Adrenal gland (tissue), 9 donors: ENCODE measurements at regions not wholly inside any gene's neighbourhood (a gene's known extent, or its start where the extent isn't known, plus 50 kb on each side); places are given as distances from the start of the nearest gene placed in this dataset.

Experiments used
- DNase-seq, 7 donors: peaks; one replicate each; pipeline ENCODE4 v3.0.0-alpha.2; 2019 to 2020
- H3K27ac ChIP-seq, 5 donors: fragments of 200-600 bp; sonication (generic) in 4 of 5; 1 replicate in 3 of 5; 2 replicates in 2 of 5; pipeline versions ENCODE4 v1.5.1 to v1.8.0; 2016 to 2020; ENCODE audit warnings: mild to moderate bottlenecking in 1 of 5
- H3K27me3 ChIP-seq: fragments of 200-600 bp; 2 replicates; pipeline ENCODE4 v1.8.0; 2021
- H3K36me3 ChIP-seq, 2 donors: fragments of 200-600 bp; replicated peaks in 1 of 2; 1 replicate in 1 of 2; 2 replicates in 1 of 2; pipeline versions ENCODE4 v1.5.1 to v1.8.0; 2018 to 2022
- H3K4me1 ChIP-seq, 2 donors: fragments of 200-600 bp; replicated peaks in 1 of 2; 1 replicate in 1 of 2; 2 replicates in 1 of 2; pipeline versions ENCODE4 v1.5.1 to v1.8.0; 2018 to 2021
- H3K4me3 ChIP-seq, 4 donors: fragments of 200-600 bp; sonication (generic) in 3 of 4; one replicate each; pipeline ENCODE4 v1.5.1; 2016 to 2018
- H3K9me3 ChIP-seq, 3 donors: fragments of 200-600 bp; sonication (generic) in 1 of 3; replicated peaks in 1 of 3; 1 replicate in 2 of 3; 2 replicates in 1 of 3; pipeline versions ENCODE4 v1.5.1 to v1.8.0; 2016 to 2021
- CTCF ChIP-seq, 6 experiments: fragments of 450-650 bp in 4 of 6; fragments of 200-600 bp in 2 of 6; sonication (generic) in 1 of 6; IDR thresholded peaks; 1 replicate in 5 of 6; 2 replicates in 1 of 6; pipeline versions ENCODE4 v1.5.1 to v1.8.0; 2016 to 2021; ENCODE audit warnings: antibody characterized with exemption in 6 of 6, mild to moderate bottlenecking in 2 of 6, moderate library complexity in 1 of 6
- POLR2A ChIP-seq, 2 donors: fragments of 450-650 bp; IDR thresholded peaks; one replicate each; pipeline ENCODE4 v1.6.1; 2017; ENCODE audit warnings: antibody characterized with exemption in 2 of 2, mild to moderate bottlenecking in 2 of 2, moderate library complexity in 1 of 2
- WGBS, 4 donors: extraction: QIAGEN DNeasy Blood & Tissue Kit in 2 of 4; methylation state at CpG; one replicate each; pipeline versions ENCODE4 v1.1.5 to v1.1.7; 2013 to 2017; 5-methylcytosine and 5-hydroxymethylcytosine counted together
- intact Hi-C, 2 donors: fragments of 100-400 bp; cut with DNase I; formaldehyde crosslinking; loops; one replicate each; pipeline versions ENCODE4 v1.14.1 to v1.15.0; 2022 to 2023
- donor health status: healthy with polysubstance abuse.
- donor health status: Bipolar disorder and iron deficiency.
- donor health status: DM: yes; HTN: yes; CAD: no.
- donor health status: DM: no; HTN: no; CAD: no.
- donor health status: DM: no; HTN: no; CAD: no.

GRCh38 chr18:61062258-61062657 lies 271.0 kb upstream of the CDH20 start:
- intact Hi-C loops = no loop called here
- TF ChIP-seq CTCF (IDR thresholded peaks at IDR 0.05) = no peak
- no peak for TF ChIP-seq POLR2A (IDR thresholded peaks at IDR 0.05)
- WGBS, 4 donors = 46 to 61% (median 56%) methylated on average over 2 of the region's 2 CpGs
- no peaks in the 10 kb centered on the region for H3K27me3 ChIP-seq
- no peak overlapping the region for H3K27ac ChIP-seq
- no peak for DNase-seq
- H3K4me1 ChIP-seq = no peaks in the 10 kb centered on the region
- peaks cover 0 to 4% (median 0%) of the 10 kb centered on the region in 3 donors for H3K9me3 ChIP-seq
- H3K36me3 ChIP-seq = no peaks in the 10 kb centered on the region
- no peak overlapping the region for H3K4me3 ChIP-seq

- H3K27me3 ChIP-seq = no peaks in the 10 kb centered on the region
- intact Hi-C loops = no loop called here
- H3K36me3 ChIP-seq = no peaks in the 10 kb centered on the region
- DNase-seq = no peak
- TF ChIP-seq POLR2A (IDR thresholded peaks at IDR 0.05) (no peak), CTCF (IDR thresholded peaks at IDR 0.05) (no peak)
- H3K4me1 ChIP-seq = no peaks in the 10 kb centered on the region
- H3K9me3 ChIP-seq = peaks cover 0 to 4% (median 0%) of the 10 kb centered on the region in 3 donors
- no peak overlapping the region for H3K4me3 ChIP-seq
- no peak overlapping the region for H3K27ac ChIP-seq
Observed at GRCh38 chr18:61064911-61065310, 268.3 kb upstream of the CDH20 start.

GRCh38 chr18:61076986-61077385 lies 256.2 kb upstream of the CDH20 start:
- H3K36me3 ChIP-seq = no peaks in the 10 kb centered on the region
- intact Hi-C loops = no loop called here
- no peak for DNase-seq
- H3K4me3 ChIP-seq = no peak overlapping the region
- no peaks in the 10 kb centered on the region for H3K27me3 ChIP-seq
- no peaks in the 10 kb centered on the region for H3K9me3 ChIP-seq
- no peaks in the 10 kb centered on the region for H3K4me1 ChIP-seq
- TF ChIP-seq POLR2A (IDR thresholded peaks at IDR 0.05) (no peak), CTCF (IDR thresholded peaks at IDR 0.05) (no peak)
- 67 to 80% (median 79%) methylated on average over 2 of the region's 2 CpGs for WGBS, 4 donors
- H3K27ac ChIP-seq = no peak overlapping the region

- 78 to 88% (median 81%) methylated on average over 3 of the region's 3 CpGs for WGBS, 4 donors
- H3K4me3 ChIP-seq = no peak overlapping the region
Observed at GRCh38 chr18:61079714-61080113, 253.5 kb upstream of the CDH20 start.

More at GRCh38 chr18:61079714-61080113, 253.5 kb upstream of the CDH20 start:
- Histone ChIP-seq H3K27ac (no peak overlapping the region), H3K36me3 (no peaks in the 10 kb centered on the region), H3K4me1 (no peaks in the 10 kb centered on the region), H3K27me3 (no peaks in the 10 kb centered on the region), H3K9me3 (no peaks in the 10 kb centered on the region)
- TF ChIP-seq CTCF (IDR thresholded peaks at IDR 0.05) = no peak
- TF ChIP-seq POLR2A (IDR thresholded peaks at IDR 0.05) = no peak
- no peak for DNase-seq
- intact Hi-C loops = no loop called here
